HepG2 (cell line): ENCODE measurements at regions not wholly inside any gene's neighbourhood (a gene's known extent, or its start where the extent isn't known, plus 50 kb on each side); places are given as distances from the start of the nearest gene placed in this dataset.

Experiments used
- ADNP ChIP-seq: sonication (generic); formaldehyde crosslinking; IDR thresholded peaks from 2 replicates; pipeline ENCODE4 v1.4.0; 2020; ENCODE audit warnings: missing genetic modification reagents
- ATF7 ChIP-seq, 2 experiments: fragments of 450-650 bp in 1 of 2; sonication (generic) in 1 of 2; formaldehyde crosslinking in 1 of 2; IDR thresholded peaks; 2 replicates each; pipeline versions ENCODE4 v1.4.0 to v1.6.1; 2016 to 2020; ENCODE audit warnings: antibody characterized with exemption in 1 of 2, mild to moderate bottlenecking in 1 of 2, missing genetic modification reagents in 1 of 2
- CCAR2 ChIP-seq: fragments of 200-400 bp; formaldehyde crosslinking; optimal IDR thresholded peaks from 2 replicates; pipeline ENCODE3; 2018; ENCODE audit warnings: low read depth, mild to moderate bottlenecking, low read length, moderate library complexity
- FOXK2 ChIP-seq: fragments of 450-650 bp; IDR thresholded peaks from 2 replicates; pipeline ENCODE4 v1.6.1; 2016
- GATA4 ChIP-seq: sonication (generic); IDR thresholded peaks from 2 replicates; pipeline ENCODE4 v1.6.1; 2016; ENCODE audit warnings: antibody characterized with exemption, low read depth, borderline replicate concordance
- HOXA3 ChIP-seq: sonication (generic); formaldehyde crosslinking; IDR thresholded peaks from 2 replicates; pipeline ENCODE4 v1.5.0; 2020; ENCODE audit warnings: missing genetic modification reagents
- MAZ ChIP-seq, 2 experiments: sonication (generic) in 1 of 2; formaldehyde crosslinking in 1 of 2; IDR thresholded peaks; 2 replicates each; pipeline versions ENCODE4 v1.5.0 to v1.6.1; 2012 to 2020; ENCODE audit warnings: low read depth in 2 of 2, mild to moderate bottlenecking in 2 of 2, borderline replicate concordance in 1 of 2, improper control_type of control experiment in 1 of 2, low read length in 1 of 2, missing genetic modification reagents in 1 of 2, moderate library complexity in 1 of 2
- MTF1 ChIP-seq: sonication (generic); formaldehyde crosslinking; IDR thresholded peaks from 2 replicates; pipeline ENCODE4 v1.5.0; 2020; ENCODE audit warnings: missing genetic modification reagents
- NR2C2 ChIP-seq: sonication (generic); formaldehyde crosslinking; IDR thresholded peaks from 2 replicates; pipeline ENCODE4 v1.4.0; 2020; ENCODE audit warnings: missing genetic modification reagents, mild to moderate bottlenecking, moderate library complexity, borderline replicate concordance
- NR2F6 ChIP-seq, 2 experiments: IDR thresholded peaks; 2 replicates each; pipeline ENCODE4 v1.6.1; 2016; ENCODE audit warnings: antibody characterized with exemption in 1 of 2, mild to moderate bottlenecking in 1 of 2
- THYN1 ChIP-seq: sonication (generic); formaldehyde crosslinking; IDR thresholded peaks from 2 replicates; pipeline ENCODE4 v1.8.1; 2023; ENCODE audit warnings: low read depth, mild to moderate bottlenecking, moderate library complexity, missing genetic modification reagents, borderline replicate concordance
- YEATS4 ChIP-seq: sonication (generic); formaldehyde crosslinking; IDR thresholded peaks from 2 replicates; pipeline ENCODE4 v1.4.0; 2020; ENCODE audit warnings: missing genetic modification reagents, borderline replicate concordance
- ZNF768 ChIP-seq: sonication (generic); formaldehyde crosslinking; IDR thresholded peaks from 2 replicates; pipeline ENCODE4 v1.4.0; 2020; ENCODE audit warnings: missing genetic modification reagents
- ZNF772 ChIP-seq: sonication (generic); formaldehyde crosslinking; IDR thresholded peaks from 2 replicates; pipeline ENCODE4 v1.5.0; 2020; ENCODE audit warnings: mild to moderate bottlenecking, missing genetic modification reagents
- TF ChIP-seq, protein P1 (sequence below): sonication (generic); formaldehyde crosslinking; IDR thresholded peaks from 2 replicates; pipeline ENCODE4 v1.5.1; 2020; ENCODE audit warnings: mild to moderate bottlenecking, missing genetic modification reagents, moderate library complexity
- TF ChIP-seq, protein P2 (sequence below): sonication (generic); formaldehyde crosslinking; IDR thresholded peaks from 2 replicates; pipeline ENCODE4 v1.8.0; 2022; ENCODE audit warnings: missing genetic modification reagents, mild to moderate bottlenecking, inconsistent platforms, borderline replicate concordance

DNA sequence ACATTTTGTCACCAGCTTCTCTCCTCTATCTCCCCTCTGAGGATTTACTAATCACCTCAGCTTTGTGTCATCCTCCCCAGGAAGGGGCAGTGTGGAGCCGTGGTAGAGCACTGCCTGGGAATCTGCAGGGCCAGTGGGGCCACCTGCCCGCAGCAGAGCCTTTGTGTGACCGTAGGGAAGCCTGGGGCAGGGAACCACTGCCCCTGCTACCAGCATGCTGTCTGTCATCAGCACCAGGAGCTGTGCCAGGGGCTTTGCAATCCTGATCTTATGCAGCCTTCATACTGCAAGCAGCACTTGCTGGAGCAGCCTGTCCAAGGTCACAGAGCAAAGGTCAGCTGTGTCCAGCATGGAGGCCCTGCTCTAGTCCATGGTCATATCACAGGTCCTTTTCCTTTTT lies 170.2 kb upstream of the IL12A start (continued):
- TF ChIP-seq NR2C2 (CRISPR knock-in tag) = peak; percentile 65
- TF ChIP-seq, protein P1, sequence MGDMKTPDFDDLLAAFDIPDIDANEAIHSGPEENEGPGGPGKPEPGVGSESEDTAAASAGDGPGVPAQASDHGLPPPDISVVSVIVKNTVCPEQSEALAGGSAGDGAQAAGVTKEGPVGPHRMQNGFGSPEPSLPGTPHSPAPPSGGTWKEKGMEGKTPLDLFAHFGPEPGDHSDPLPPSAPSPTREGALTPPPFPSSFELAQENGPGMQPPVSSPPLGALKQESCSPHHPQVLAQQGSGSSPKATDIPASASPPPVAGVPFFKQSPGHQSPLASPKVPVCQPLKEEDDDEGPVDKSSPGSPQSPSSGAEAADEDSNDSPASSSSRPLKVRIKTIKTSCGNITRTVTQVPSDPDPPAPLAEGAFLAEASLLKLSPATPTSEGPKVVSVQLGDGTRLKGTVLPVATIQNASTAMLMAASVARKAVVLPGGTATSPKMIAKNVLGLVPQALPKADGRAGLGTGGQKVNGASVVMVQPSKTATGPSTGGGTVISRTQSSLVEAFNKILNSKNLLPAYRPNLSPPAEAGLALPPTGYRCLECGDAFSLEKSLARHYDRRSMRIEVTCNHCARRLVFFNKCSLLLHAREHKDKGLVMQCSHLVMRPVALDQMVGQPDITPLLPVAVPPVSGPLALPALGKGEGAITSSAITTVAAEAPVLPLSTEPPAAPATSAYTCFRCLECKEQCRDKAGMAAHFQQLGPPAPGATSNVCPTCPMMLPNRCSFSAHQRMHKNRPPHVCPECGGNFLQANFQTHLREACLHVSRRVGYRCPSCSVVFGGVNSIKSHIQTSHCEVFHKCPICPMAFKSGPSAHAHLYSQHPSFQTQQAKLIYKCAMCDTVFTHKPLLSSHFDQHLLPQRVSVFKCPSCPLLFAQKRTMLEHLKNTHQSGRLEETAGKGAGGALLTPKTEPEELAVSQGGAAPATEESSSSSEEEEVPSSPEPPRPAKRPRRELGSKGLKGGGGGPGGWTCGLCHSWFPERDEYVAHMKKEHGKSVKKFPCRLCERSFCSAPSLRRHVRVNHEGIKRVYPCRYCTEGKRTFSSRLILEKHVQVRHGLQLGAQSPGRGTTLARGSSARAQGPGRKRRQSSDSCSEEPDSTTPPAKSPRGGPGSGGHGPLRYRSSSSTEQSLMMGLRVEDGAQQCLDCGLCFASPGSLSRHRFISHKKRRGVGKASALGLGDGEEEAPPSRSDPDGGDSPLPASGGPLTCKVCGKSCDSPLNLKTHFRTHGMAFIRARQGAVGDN (CRISPR knock-in tag) = peak; percentile 36
- no peak for TF ChIP-seq GATA4
- TF ChIP-seq FOXK2 = no peak
- no peak for TF ChIP-seq ZNF772 (CRISPR knock-in tag)
- TF ChIP-seq ZNF768 = peak; percentile 15; the same call in 1 of the 2 replicates
- TF ChIP-seq ATF7 (IDR thresholded peaks at IDR 0.05) = no peak
- TF ChIP-seq ATF7 (CRISPR knock-in tag; IDR thresholded peaks at IDR 0.05) = no peak
- TF ChIP-seq YEATS4 (CRISPR knock-in tag) = no peak
- no peak for TF ChIP-seq MTF1 (CRISPR knock-in tag)
- TF ChIP-seq, protein P2, sequence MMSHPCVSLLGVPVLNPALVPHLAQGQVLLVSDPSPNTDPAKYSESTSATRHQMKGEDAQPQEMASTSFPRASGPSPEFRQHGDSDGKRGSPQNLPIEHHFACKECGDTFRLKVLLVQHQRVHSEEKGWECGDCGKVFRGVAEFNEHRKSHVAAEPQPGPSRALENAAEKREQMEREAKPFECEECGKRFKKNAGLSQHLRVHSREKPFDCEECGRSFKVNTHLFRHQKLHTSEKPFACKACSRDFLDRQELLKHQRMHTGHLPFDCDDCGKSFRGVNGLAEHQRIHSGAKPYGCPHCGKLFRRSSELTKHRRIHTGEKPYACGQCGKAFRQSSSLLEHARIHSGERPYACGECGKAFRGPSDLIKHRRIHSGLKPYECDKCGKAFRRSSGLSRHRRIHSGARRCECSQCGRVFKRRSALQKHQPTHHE = no peak
- TF ChIP-seq MAZ (IDR thresholded peaks at IDR 0.05; ENCODE audit: borderline replicate concordance, low read depth, low read length) = no peak
- TF ChIP-seq MAZ (CRISPR knock-in tag; IDR thresholded peaks at IDR 0.05; ENCODE audit: low read depth) = no peak
- TF ChIP-seq CCAR2 = no peak
- no peak for TF ChIP-seq THYN1
- TF ChIP-seq HOXA3 (CRISPR knock-in tag) = peak; percentile 38; the same call in 1 of the 2 replicates
- TF ChIP-seq NR2F6 (IDR thresholded peaks at IDR 0.05) = peak; percentile 46; the same call in 1 of the 2 replicates
- TF ChIP-seq NR2F6 (CRISPR knock-in tag; IDR thresholded peaks at IDR 0.05) = peak; percentile 52; the same call in 1 of the 2 replicates
- TF ChIP-seq ADNP (CRISPR knock-in tag) = no peak
